ENCODE measurements at regions not wholly inside any gene's neighbourhood (a gene's known extent, or its start where the extent isn't known, plus 50 kb on each side); places are given as distances from the start of the nearest gene placed in this dataset.

DNA sequence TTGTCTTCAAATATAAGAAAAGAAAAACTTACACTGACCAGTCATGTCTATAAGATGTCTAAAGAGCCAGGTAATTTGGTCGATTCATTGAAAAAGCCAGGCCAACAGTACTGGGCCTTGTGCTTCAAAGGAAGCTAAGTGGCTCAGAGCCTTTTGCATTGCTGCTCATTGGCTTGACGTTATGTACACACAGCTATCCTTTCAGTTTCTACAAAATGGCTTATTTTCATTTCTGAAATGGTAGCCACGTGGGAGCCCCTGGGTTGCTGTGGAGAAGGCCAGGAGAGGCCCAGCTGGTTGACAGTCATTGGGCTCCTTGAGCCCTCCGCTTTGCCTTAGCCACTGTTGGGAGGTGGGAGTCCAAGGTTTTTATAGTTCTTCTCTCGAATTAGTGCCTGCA, 199.1 kb upstream of the CXorf66 start:
- no peak for TF ChIP-seq NR2F2 (IDR thresholded peaks at IDR 0.05)
- TF ChIP-seq RAD21 (IDR thresholded peaks at IDR 0.05) = no peak
- 72% methylated on average over 5 of the region's 5 CpGs for WGBS
- H3K36me3 ChIP-seq (ENCODE audit: control insufficient read depth in 4 of 4, insufficient read depth in 3 of 4, low read depth in 1 of 4, low read length in 3 of 4) = no peaks in the 10 kb centered on the region

DNA sequence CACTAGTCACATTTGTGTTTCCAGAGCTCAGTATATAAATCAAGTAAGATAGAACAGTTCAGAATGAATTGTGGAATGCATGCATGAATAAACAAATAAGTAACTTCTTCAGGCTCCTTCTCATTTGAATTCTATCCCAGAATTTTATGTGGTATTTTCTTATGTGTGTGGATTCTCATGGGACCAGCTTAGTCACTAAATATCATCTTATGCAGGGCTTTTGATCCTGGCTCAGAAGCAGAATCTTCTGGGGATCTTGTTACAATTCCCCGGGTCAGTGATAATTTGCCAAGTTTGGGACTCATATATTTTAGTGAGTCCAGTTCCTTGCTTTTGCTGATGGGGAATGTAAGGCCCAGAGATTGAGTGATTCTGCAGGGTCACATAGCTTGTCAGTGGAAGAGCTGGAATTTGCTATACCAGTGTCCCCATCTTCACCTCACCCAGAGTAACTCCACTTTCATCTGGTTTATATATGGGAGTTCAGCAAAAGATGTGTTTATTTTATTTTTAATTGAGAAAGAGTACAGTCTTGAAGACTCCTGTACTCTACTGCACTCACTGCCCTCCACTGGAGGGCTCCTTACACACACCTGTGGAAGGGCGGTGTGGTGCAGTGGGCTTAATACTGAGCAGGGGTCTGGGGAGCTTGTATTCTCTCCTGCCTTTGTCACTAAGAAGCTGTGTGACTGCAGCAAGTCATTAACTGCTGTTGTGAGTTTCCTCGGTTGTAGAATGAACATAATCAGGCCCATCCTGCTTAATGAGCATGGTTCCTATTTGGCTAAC, 198.2 kb upstream of the CXorf66 start:
- H3K4me3 ChIP-seq (ENCODE audit: low read depth in 1 of 3, low read length in 3 of 3) = no peak overlapping the region
- no peaks in the 10 kb centered on the region for H3K9me3 ChIP-seq (ENCODE audit: control insufficient read depth in 4 of 4, low read length in 3 of 4)
- DNase-seq (ENCODE audit: low spot score) = no peak
- H3K9ac ChIP-seq (ENCODE audit: low read depth in 1 of 2, low read length in 2 of 2) = no peak overlapping the region
- TF ChIP-seq FOXA2 (IDR thresholded peaks at IDR 0.05) (no peak), FOXA1 (IDR thresholded peaks at IDR 0.05) (no peak), NR2F2 (IDR thresholded peaks at IDR 0.05) (no peak), JUND (IDR thresholded peaks at IDR 0.05) (no peak), YY1 (IDR thresholded peaks at IDR 0.05) (no peak), RAD21 (IDR thresholded peaks at IDR 0.05) (no peak), TAF1 (conservative IDR thresholded peaks at IDR 0.05) (no peak), RXRA (IDR thresholded peaks at IDR 0.05) (no peak), EGR1 (IDR thresholded peaks at IDR 0.05; ENCODE audit: low read depth in 2 of 2) (no peak), SP1 (IDR thresholded peaks at IDR 0.05) (no peak), HNF4G (IDR thresholded peaks at IDR 0.05) (no peak)
- TF ChIP-seq, protein P1, sequence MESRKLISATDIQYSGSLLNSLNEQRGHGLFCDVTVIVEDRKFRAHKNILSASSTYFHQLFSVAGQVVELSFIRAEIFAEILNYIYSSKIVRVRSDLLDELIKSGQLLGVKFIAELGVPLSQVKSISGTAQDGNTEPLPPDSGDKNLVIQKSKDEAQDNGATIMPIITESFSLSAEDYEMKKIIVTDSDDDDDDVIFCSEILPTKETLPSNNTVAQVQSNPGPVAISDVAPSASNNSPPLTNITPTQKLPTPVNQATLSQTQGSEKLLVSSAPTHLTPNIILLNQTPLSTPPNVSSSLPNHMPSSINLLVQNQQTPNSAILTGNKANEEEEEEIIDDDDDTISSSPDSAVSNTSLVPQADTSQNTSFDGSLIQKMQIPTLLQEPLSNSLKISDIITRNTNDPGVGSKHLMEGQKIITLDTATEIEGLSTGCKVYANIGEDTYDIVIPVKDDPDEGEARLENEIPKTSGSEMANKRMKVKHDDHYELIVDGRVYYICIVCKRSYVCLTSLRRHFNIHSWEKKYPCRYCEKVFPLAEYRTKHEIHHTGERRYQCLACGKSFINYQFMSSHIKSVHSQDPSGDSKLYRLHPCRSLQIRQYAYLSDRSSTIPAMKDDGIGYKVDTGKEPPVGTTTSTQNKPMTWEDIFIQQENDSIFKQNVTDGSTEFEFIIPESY (IDR thresholded peaks at IDR 0.05) = no peak
- TF ChIP-seq, protein P2, sequence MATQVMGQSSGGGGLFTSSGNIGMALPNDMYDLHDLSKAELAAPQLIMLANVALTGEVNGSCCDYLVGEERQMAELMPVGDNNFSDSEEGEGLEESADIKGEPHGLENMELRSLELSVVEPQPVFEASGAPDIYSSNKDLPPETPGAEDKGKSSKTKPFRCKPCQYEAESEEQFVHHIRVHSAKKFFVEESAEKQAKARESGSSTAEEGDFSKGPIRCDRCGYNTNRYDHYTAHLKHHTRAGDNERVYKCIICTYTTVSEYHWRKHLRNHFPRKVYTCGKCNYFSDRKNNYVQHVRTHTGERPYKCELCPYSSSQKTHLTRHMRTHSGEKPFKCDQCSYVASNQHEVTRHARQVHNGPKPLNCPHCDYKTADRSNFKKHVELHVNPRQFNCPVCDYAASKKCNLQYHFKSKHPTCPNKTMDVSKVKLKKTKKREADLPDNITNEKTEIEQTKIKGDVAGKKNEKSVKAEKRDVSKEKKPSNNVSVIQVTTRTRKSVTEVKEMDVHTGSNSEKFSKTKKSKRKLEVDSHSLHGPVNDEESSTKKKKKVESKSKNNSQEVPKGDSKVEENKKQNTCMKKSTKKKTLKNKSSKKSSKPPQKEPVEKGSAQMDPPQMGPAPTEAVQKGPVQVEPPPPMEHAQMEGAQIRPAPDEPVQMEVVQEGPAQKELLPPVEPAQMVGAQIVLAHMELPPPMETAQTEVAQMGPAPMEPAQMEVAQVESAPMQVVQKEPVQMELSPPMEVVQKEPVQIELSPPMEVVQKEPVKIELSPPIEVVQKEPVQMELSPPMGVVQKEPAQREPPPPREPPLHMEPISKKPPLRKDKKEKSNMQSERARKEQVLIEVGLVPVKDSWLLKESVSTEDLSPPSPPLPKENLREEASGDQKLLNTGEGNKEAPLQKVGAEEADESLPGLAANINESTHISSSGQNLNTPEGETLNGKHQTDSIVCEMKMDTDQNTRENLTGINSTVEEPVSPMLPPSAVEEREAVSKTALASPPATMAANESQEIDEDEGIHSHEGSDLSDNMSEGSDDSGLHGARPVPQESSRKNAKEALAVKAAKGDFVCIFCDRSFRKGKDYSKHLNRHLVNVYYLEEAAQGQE (IDR thresholded peaks at IDR 0.05) = no peak
- TF ChIP-seq, protein P3, sequence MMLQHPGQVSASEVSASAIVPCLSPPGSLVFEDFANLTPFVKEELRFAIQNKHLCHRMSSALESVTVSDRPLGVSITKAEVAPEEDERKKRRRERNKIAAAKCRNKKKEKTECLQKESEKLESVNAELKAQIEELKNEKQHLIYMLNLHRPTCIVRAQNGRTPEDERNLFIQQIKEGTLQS (IDR thresholded peaks at IDR 0.05) = no peak
- TF ChIP-seq, protein P4, sequence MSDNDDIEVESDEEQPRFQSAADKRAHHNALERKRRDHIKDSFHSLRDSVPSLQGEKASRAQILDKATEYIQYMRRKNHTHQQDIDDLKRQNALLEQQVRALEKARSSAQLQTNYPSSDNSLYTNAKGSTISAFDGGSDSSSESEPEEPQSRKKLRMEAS (IDR thresholded peaks at IDR 0.05) = no peak
- TF ChIP-seq, protein P5, sequence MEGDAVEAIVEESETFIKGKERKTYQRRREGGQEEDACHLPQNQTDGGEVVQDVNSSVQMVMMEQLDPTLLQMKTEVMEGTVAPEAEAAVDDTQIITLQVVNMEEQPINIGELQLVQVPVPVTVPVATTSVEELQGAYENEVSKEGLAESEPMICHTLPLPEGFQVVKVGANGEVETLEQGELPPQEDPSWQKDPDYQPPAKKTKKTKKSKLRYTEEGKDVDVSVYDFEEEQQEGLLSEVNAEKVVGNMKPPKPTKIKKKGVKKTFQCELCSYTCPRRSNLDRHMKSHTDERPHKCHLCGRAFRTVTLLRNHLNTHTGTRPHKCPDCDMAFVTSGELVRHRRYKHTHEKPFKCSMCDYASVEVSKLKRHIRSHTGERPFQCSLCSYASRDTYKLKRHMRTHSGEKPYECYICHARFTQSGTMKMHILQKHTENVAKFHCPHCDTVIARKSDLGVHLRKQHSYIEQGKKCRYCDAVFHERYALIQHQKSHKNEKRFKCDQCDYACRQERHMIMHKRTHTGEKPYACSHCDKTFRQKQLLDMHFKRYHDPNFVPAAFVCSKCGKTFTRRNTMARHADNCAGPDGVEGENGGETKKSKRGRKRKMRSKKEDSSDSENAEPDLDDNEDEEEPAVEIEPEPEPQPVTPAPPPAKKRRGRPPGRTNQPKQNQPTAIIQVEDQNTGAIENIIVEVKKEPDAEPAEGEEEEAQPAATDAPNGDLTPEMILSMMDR (IDR thresholded peaks at IDR 0.05; ENCODE audit: low read depth, low read length, missing input control) = no peak
- no peaks in the 10 kb centered on the region for H3K4me1 ChIP-seq (ENCODE audit: control insufficient read depth in 4 of 4, insufficient read depth in 4 of 4, low read length in 3 of 4)
- H3K27ac ChIP-seq (ENCODE audit: low read depth in 1 of 2, low read length in 2 of 2) = no peak overlapping the region
- WGBS = 87% methylated on average over 3 of the region's 3 CpGs
- no peaks in the 10 kb centered on the region for H3K36me3 ChIP-seq (ENCODE audit: control insufficient read depth in 4 of 4, insufficient read depth in 3 of 4, low read depth in 1 of 4, low read length in 3 of 4)
- H3K27me3 ChIP-seq (ENCODE audit: control insufficient read depth in 4 of 4, insufficient read depth in 4 of 4, low read length in 3 of 4) = no peaks in the 10 kb centered on the region

More for the DNA sequence above, 199.1 kb upstream of the CXorf66 start:
- Histone ChIP-seq H3K9ac (ENCODE audit: low read depth in 1 of 2, low read length in 2 of 2) (no peak overlapping the region), H3K4me1 (ENCODE audit: control insufficient read depth in 4 of 4, insufficient read depth in 4 of 4, low read length in 3 of 4) (no peaks in the 10 kb centered on the region), H3K27me3 (ENCODE audit: control insufficient read depth in 4 of 4, insufficient read depth in 4 of 4, low read length in 3 of 4) (no peaks in the 10 kb centered on the region), H3K9me3 (ENCODE audit: control insufficient read depth in 4 of 4, low read length in 3 of 4) (no peaks in the 10 kb centered on the region), H3K4me3 (ENCODE audit: low read depth in 1 of 3, low read length in 3 of 3) (no peak overlapping the region), H3K27ac (ENCODE audit: low read depth in 1 of 2, low read length in 2 of 2) (no peak overlapping the region)
- no peak for DNase-seq (ENCODE audit: low spot score)
